H1 (cell line): ENCODE measurements at regions not wholly inside any gene's neighbourhood (a gene's known extent, or its start where the extent isn't known, plus 50 kb on each side); places are given as distances from the start of the nearest gene placed in this dataset.

ENCODE experiments used
- CBX8 ChIP-seq: fragments of 300-800, 300-1000 bp; sonication (generic); IDR thresholded peaks from 2 replicates; pipeline ENCODE4 v1.7.1; 2016; ENCODE audit warnings: low read depth, low read length, borderline replicate concordance
- CHD2 ChIP-seq: IDR thresholded peaks from 2 replicates; pipeline ENCODE4 v1.6.1; 2012; ENCODE audit warnings: low read length, improper control_type of control experiment
- RNF2 ChIP-seq: fragments of 200-900, 300-1000 bp; sonication (generic); IDR thresholded peaks from 2 replicates; pipeline ENCODE4 v1.7.1; 2016; ENCODE audit warnings: borderline replicate concordance, low read depth, mild to moderate bottlenecking, antibody characterized with exemption, low read length; ENCODE audit not compliant: poor library complexity, severe bottlenecking; ENCODE audit errors: missing control alignments
- SIX5 ChIP-seq: IDR thresholded peaks from 2 replicates; pipeline ENCODE4 v1.6.1; 2011; ENCODE audit warnings: mild to moderate bottlenecking, low read depth, low read length
- SP4 ChIP-seq: IDR thresholded peaks from 2 replicates; pipeline ENCODE4 v1.6.1; 2012; ENCODE audit warnings: low read length, inconsistent platforms

GRCh38 chr2:37795938-37796337, 124.5 kb upstream of the CDC42EP3 start (continued):
- no peak for TF ChIP-seq CBX8
- no peak for TF ChIP-seq SIX5
- TF ChIP-seq SP4 = no peak
- TF ChIP-seq CHD2 = no peak
- no peak for TF ChIP-seq RNF2
